Activated CD4-positive, alpha-beta T cell treated with anti-CD3 and anti-CD28 coated beads, Interleukin-10, Interleukin-2, amounts not matched to agents 100 ng/mL and 50 ng/mL, durations not matched to agents 16 hours and 8 hours (primary cell): ENCODE measurements at regions not wholly inside any gene's neighbourhood (a gene's known extent, or its start where the extent isn't known, plus 50 kb on each side); places are given as distances from the start of the nearest gene placed in this dataset.
"Not testable (repeated sequence)": the region's sequence is repeated elsewhere in the genome, so short reads cannot be mapped to it uniquely, and the experiment has no call there.

Experiments
- DNase-seq: peaks from one replicate; pipeline ENCODE4 v3.0.0-alpha.2; 2020

DNA sequence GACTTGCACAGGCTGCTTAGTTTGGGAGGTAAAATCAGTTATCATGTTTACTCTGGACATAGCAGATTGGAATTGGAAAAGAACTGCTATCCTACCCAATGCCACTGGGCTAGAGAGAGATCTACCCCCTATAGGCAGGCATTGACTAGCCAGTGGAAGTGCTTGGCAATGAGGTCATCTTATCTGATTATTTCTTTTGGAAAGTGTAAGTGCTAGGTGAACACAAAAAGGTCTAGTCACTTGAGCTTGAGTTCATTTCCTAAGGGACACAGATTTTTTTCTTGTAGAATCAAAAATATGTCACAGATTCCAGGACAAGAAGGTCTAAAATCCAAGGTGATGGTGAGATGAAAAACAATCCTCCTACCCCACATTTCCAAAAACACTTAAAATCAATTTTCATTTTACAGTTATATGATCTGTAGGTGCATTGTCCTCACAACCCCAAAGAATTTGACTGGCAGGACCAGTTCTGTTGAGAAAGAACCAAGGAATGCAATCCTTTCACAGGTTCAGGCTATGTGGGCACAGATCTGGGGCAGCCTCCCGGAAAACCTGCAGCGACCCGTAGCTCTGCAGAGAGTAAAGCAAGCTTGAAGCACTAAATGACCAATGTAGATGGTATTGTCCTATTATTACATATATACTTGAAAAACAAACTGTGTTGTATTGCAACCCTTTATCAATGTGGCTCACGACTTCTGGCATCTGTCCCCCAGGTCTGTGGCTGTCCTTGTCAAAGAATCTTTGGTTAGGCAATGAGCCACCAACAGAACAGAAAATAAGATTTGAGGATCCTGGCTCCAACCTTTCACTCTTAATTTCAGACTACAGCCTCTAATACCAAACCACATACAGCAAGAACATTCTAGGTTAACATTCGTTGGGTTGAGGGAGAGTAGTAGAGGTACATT, 67.3 kb upstream of the ADTRP start:
- no peak for DNase-seq

DNA sequence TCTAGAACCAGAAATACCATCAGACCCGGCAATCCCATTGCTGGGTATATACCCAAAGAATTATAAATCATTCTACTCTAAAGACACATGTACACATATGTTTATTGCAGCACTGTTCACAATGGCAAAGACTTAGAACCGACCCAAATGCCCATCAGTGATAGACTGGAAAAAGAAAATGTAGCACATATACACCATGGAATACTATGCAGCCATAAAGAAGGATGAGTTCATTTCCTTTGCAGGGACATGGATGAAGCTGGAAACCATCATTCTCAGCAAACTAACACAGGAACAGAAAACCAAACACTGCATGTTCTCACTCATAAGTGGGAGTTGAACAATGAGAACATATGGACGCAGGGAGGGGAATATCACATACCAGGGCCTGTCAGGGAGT, 64.2 kb upstream of the ADTRP start:
- DNase-seq: not testable (repeated sequence)

DNA sequence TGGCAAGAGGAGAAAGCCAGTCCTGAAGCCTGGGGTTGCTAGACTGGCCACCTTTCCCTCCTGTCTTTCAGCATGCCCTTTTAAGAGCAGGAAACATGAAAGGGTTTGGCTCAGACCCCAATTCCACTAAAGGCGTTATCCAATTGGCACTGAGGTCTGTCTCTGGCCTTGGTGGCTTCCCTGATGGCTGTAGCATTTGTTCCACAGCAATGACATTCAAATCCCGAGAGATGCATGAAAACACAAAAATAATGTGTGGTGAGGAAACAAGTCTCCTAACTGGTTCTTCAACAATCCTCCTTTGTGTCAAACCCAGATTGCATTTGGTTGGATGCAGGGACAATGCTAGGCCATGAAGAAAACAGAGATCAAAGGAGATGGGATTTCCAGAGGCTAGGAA, 56.5 kb upstream of the ADTRP start:
- DNase-seq: no peak

DNA sequence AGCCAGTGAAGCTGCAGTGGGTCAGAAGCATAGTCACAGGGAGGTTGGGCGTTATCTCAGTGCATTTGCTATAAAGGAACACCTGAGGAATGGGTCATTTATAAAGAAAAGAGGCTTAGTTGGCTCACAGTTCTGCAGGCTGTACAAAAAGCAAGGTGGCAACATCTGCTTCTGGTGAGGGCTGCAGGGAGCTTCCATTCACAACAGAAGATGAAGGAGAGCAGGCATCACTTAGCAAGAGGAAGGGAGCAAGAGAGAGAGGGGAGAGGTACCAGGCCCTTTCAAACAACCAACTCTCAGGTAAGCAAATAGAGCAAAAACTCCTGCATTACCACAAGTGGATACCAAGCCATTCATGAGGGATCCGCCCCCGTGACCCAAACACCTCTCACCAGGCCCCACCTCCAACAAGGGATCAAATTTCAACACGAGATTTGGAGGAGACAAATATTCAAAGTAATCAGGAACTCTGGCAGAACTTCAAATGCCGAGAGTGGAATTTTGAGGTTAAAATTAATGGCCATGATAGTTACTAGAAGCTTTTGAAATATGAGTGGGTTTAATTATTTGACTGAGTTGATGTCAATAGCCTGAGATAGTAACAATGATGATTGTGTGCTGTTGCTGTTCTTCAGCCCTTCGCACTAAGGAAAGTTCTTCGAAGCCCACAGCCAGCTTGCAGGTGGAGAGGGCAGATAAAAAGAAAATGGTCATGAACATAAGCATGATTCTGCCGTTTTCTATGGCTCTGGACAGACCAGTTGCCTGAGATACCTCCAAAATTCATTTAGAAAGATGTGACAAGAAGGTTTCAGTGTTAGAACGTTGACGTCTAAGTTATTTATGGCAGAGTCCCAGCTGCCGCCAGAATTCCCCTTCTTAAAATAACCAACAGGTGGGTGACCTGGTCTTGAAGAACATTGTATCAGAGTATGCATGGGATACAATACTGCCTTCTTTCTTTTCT, 55.3 kb upstream of the ADTRP start:
- no peak for DNase-seq

DNA sequence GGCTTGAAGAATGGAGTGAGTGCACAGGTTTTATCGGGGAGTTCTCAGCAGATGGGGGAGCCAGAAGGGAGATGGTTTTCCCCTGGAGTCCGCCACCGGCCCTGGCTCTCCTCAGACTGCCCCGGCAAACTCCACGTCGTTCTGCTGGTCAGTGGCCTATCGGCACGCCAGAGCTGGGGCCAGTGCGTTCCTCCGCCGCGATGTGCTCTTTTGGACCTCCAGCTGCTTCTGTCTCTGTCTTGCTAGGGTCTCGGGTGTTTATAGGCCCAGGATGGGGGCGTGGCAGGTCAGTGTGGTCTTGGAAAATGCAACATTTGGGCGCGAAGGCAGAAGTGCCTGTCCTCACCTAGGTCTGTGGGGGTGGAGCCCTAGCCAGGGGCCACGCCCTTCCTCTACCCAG, 53.0 kb upstream of the ADTRP start:
- DNase-seq: no peak

DNA sequence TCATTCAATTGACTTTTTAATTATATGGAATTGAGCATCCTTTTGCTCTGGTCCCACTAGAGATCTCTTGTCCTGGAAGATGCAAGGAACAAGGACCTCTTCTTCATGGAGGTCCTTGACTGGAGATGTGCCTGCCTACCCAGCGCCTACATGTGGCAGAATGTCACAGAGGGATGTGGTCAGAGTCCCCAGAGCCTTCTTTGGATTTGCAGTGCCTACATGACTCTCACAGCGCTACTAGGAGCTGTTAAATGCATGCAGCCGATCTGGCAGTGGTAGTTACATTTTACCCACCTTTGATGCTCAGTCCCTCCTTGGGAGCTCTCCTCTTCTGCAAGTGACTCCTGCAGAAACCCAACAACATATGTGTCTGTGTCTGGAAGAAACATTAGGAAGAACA, 51.9 kb upstream of the ADTRP start:
- DNase-seq: no peak

DNA sequence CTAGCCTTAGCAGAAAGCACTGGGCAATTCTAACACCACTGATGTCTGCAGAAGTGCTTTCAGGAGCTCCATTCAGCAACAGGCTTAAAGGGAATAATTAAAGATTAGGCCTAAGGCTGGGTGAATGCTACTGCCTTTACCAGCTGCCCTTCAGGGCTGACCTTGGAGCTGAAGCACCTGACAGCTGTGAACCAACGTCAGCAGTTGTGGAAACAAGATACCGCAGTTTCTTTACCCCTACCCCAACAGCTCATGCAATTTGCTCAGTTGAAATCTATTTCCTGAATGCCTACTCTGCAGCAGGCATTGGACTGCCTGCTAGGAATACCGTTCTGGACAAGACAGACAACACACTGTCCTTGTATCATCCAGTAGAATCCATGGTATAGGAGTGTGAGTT, 51.5 kb upstream of the ADTRP start:
- DNase-seq: no peak

DNA sequence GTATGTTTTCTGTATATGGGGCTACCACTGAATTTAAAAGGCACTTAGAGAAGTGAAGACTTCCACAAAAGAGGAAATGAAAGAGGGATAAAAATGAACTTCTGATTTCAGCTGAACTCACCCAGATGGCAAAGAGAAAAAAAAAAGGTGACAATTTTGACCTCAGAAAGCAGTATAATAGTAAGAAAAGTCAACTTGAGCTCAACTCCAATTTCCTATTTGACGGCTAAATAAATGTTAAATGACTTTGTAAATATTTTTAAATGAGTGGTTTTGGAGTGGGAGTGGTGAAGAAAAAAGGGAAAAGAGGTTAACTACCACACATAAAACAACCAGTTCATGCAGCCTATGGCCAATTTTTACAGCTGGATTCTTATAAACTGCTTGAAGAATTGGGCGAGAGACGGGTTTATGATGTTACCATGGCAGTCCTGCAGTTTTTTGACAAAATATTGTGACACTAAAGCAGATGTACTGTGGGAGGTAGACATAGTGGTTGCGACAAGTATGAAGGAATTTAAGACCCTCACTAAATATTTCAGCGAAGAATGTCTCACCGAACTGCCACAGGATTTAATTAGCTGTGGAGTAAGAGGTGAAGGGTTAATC, 49.8 kb upstream of the ADTRP start:
- DNase-seq: no peak
